ENCODE measurements at regions not wholly inside any gene's neighbourhood (a gene's known extent, or its start where the extent isn't known, plus 50 kb on each side); places are given as distances from the start of the nearest gene placed in this dataset.

DNA sequence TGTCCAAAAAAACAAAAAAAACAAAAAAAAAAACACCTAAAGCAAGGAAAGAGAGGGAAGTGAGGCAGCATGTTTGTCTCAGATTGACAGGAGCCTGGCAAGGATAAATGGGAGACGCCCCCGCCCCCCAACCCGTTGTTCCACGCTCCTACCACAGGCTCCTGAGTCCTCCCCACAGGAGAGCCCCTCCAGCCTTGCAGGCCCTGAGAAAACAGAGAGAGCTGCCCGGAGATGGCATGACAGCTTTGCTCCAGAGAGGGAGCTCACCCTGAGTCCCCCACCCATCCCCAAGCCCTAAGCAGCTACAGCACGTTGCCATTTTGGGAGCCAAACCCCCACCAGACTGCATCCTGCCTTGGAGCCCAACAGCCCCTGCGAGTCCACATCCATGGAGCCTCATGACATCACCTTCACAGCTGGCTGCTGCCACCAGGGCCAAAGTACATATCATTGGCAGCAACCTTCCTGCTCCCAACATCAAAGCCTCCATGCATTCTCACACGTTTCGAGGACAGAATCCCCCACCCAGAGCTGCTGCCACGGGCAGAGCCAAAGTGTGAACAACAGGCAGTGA lies 1283.3 kb downstream of the TYW1 start:
- TF ChIP-seq CTCF (IDR thresholded peaks at IDR 0.05), result no peak

DNA sequence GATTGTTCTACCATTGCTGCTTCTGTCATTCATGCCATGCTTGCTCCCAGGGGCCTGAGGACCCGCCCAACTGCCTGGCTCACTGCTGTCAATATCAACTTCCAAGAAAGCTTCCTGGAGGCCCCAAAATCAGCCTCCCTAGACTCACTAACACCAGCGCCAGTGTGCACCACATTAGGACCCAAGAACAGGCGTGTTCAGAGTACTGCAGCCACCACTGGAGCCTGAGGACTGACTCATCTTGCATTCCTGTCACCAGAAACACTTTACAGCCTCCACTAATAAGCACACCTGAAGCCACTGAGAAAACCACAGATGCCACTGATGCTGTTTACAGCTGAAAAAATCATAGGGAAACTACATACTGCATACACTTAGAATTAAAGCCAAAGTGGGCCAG lies 1284.3 kb downstream of the TYW1 start:
- TF ChIP-seq CTCF (IDR thresholded peaks at IDR 0.05), result no peak

- no peak for TF ChIP-seq CTCF (IDR thresholded peaks at IDR 0.05)
These were observed 1291.5 kb downstream of the TYW1 start for GRCh38 chr7:68288144-68288593.

DNA sequence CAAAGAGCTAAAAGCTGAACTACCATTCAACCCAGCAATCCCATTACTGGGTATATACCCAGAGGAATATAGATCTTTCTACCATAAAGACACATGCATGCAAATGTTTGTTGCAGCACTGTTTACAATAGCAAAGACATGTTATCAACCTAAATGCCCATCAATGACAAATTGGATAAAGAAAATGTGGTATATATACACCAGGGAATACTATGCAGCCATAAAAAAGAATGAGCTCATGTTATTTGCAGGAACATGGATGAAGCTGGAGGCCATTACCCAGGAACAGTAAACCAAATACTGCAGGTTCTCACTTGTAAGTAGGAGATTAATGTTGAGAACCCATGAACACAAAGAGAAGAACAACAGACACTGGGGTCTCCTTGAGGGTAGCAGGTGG lies 1295.1 kb downstream of the TYW1 start:
- no peak for TF ChIP-seq CTCF (IDR thresholded peaks at IDR 0.05)

GRCh38 chr7:68295386-68295785 lies 1298.8 kb downstream of the TYW1 start:
- TF ChIP-seq CTCF (IDR thresholded peaks at IDR 0.05), result no peak

DNA sequence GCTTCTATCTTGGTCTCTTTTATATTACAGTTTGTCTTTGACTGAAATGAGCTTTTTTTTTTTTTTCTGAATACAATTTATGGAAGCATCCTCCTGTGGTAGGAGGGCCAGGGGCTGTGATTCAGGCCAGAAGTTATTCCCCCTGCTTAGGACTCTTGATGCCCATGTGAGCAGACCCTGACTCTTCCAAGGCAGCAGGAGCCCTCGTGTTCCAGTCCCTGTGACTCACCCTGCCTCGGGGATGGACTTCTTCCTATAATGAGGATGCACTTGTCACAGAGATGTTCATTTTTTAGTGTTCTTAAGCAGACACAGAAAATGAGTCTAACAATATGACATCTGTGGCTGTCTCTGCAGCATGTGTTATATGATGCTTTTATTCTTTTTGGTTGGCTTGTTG lies 1293.7 kb upstream of the AUTS2 start:
- TF ChIP-seq CTCF (IDR thresholded peaks at IDR 0.05), result no peak

DNA sequence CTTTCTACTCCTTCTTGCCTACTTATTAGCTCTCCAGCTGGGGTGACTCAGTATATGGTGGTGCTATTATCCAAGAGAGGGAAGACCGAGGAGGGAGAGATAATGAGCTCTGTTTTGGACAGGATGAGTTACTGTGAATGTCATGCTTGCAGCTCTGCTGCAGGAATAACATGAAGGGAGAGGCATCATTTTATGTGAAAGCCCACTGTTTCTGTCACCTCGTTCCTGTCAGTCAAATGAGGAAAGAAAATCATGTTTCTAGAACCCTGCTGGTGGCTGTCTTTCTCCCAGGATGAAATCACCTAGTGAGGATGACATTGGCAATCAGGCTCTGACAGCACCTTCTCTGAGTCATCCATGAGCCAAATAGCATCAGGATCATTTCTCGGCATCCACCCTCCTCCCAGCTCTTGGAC lies 1291.6 kb upstream of the AUTS2 start:
- no peak for TF ChIP-seq CTCF (IDR thresholded peaks at IDR 0.05)

GRCh38 chr7:68309271-68309670 lies 1289.0 kb upstream of the AUTS2 start:
- TF ChIP-seq CTCF (IDR thresholded peaks at IDR 0.05), result no peak
